ENCODE measurements at regions not wholly inside any gene's neighbourhood (a gene's known extent, or its start where the extent isn't known, plus 50 kb on each side); places are given as distances from the start of the nearest gene placed in this dataset.

GRCh38 chr6:170069611-170070010 lies 221.3 kb downstream of the DLL1 start:
- H3K4me3 ChIP-seq (ENCODE audit: low read length), result no peak overlapping the region
- no peak for TF ChIP-seq CTCF (conservative IDR thresholded peaks at IDR 0.05; ENCODE audit: low read depth, low read length)

GRCh38 chr6:170068496-170068895 lies 222.4 kb downstream of the DLL1 start:
- no peak for DNase-seq (ENCODE audit: low read depth)
- TF ChIP-seq CTCF (conservative IDR thresholded peaks at IDR 0.05; ENCODE audit: low read depth, low read length), result no peak
- H3K4me3 ChIP-seq (ENCODE audit: low read length), result no peak overlapping the region

More at GRCh38 chr6:170069611-170070010, 221.3 kb downstream of the DLL1 start:
- no peak for DNase-seq (ENCODE audit: low read depth)

- no peak for TF ChIP-seq CTCF (conservative IDR thresholded peaks at IDR 0.05; ENCODE audit: low read depth, low read length)
- no peak overlapping the region for H3K4me3 ChIP-seq (ENCODE audit: low read length)
- DNase-seq (ENCODE audit: low read depth), result no peak
These were observed 222.9 kb downstream of the DLL1 start for GRCh38 chr6:170067923-170068360.

GRCh38 chr6:170067181-170067641 lies 223.7 kb downstream of the DLL1 start:
- TF ChIP-seq CTCF (conservative IDR thresholded peaks at IDR 0.05; ENCODE audit: low read depth, low read length), result no peak
- DNase-seq (ENCODE audit: low read depth), result no peak
- H3K4me3 ChIP-seq (ENCODE audit: low read length), result no peak overlapping the region

- no peak overlapping the region for H3K4me3 ChIP-seq (ENCODE audit: low read length)
- DNase-seq (ENCODE audit: low read depth), result no peak
- no peak for TF ChIP-seq CTCF (conservative IDR thresholded peaks at IDR 0.05; ENCODE audit: low read depth, low read length)
These were observed 224.2 kb downstream of the DLL1 start for GRCh38 chr6:170066679-170067078.

- no peak for DNase-seq (ENCODE audit: low read depth)
- no peak overlapping the region for H3K4me3 ChIP-seq (ENCODE audit: low read length)
- no peak for TF ChIP-seq CTCF (conservative IDR thresholded peaks at IDR 0.05; ENCODE audit: low read depth, low read length)
These were observed 226.9 kb downstream of the DLL1 start for GRCh38 chr6:170063851-170064602.

- TF ChIP-seq CTCF (conservative IDR thresholded peaks at IDR 0.05; ENCODE audit: low read depth, low read length), result no peak
- H3K4me3 ChIP-seq (ENCODE audit: low read length), result no peak overlapping the region
- no peak for DNase-seq (ENCODE audit: low read depth)
These were observed 227.4 kb downstream of the DLL1 start for GRCh38 chr6:170063431-170063830.

Measured in retinal pigment epithelial cell (primary cell).